Large intestine (tissue), 3 donors: ENCODE measurements at regions not wholly inside any gene's neighbourhood (a gene's known extent, or its start where the extent isn't known, plus 50 kb on each side); places are given as distances from the start of the nearest gene placed in this dataset.

Experiments used
- DNase-seq, 2 donors: peaks; one replicate each; pipeline versions ENCODE4 v3.0.0 to v3.0.0-alpha.2; 2013
- H3K27ac ChIP-seq: one replicate; pipeline ENCODE4 v1.5.1; 2013; ENCODE audit warnings: low read length
- H3K27me3 ChIP-seq: 2 replicates; pipeline ENCODE4 v1.6.1; 2013; ENCODE audit warnings: low read length; ENCODE audit not compliant: control insufficient read depth, insufficient read depth
- H3K36me3 ChIP-seq: 2 replicates; pipeline ENCODE4 v1.6.1; 2013; ENCODE audit warnings: low read length; ENCODE audit not compliant: control insufficient read depth, insufficient read depth
- H3K4me1 ChIP-seq: one replicate; pipeline ENCODE4 v1.6.1; 2013; ENCODE audit warnings: low read length; ENCODE audit not compliant: control insufficient read depth, insufficient read depth
- H3K4me3 ChIP-seq: one replicate; pipeline ENCODE4 v1.5.1; 2013; ENCODE audit warnings: low read length
- H3K9me3 ChIP-seq: one replicate; pipeline ENCODE4 v1.6.1; 2013; ENCODE audit warnings: mild to moderate bottlenecking, low read depth, low read length, moderate library complexity; ENCODE audit not compliant: control insufficient read depth
- WGBS: methylation state at CpG from one replicate; pipeline ENCODE4 v1.1.5; 2013; ENCODE audit warnings: low lambda C conversion rate; ENCODE audit not compliant: insufficient coverage; 5-methylcytosine and 5-hydroxymethylcytosine counted together

- no CpG with 5 or more reads among the region's 5 CpGs for WGBS
- Histone ChIP-seq H3K4me3 (no peak overlapping the region), H3K4me1 (peaks cover 17% of the 10 kb centered on the region), H3K9me3 (no peaks in the 10 kb centered on the region), H3K27ac (no peak overlapping the region), H3K27me3 (no peaks in the 10 kb centered on the region), H3K36me3 (no peaks in the 10 kb centered on the region)
- DNase-seq = no peak
Measured at GRCh38 chr22:26842103-26842502, 184.7 kb downstream of the MIAT start.

- Histone ChIP-seq H3K27me3 (no peaks in the 10 kb centered on the region), H3K4me3 (no peak overlapping the region), H3K4me1 (no peaks in the 10 kb centered on the region), H3K27ac (no peak overlapping the region), H3K36me3 (no peaks in the 10 kb centered on the region), H3K9me3 (no peaks in the 10 kb centered on the region)
- no peak for DNase-seq
- no CpG with 5 or more reads among the region's 10 CpGs for WGBS
Measured at GRCh38 chr22:26845021-26845743, 187.8 kb downstream of the MIAT start.

GRCh38 chr22:26846076-26846475, 188.7 kb downstream of the MIAT start:
- no peaks in the 10 kb centered on the region for H3K4me1 ChIP-seq
- no peaks in the 10 kb centered on the region for H3K27me3 ChIP-seq

GRCh38 chr22:26846645-26847044, 189.3 kb downstream of the MIAT start:
- Histone ChIP-seq H3K27ac (no peak overlapping the region), H3K4me3 (no peak overlapping the region), H3K27me3 (no peaks in the 10 kb centered on the region), H3K4me1 (no peaks in the 10 kb centered on the region), H3K36me3 (no peaks in the 10 kb centered on the region), H3K9me3 (no peaks in the 10 kb centered on the region)
- no peak for DNase-seq
- 80% methylated on average over 1 of the region's 2 CpGs for WGBS

More at GRCh38 chr22:26846076-26846475, 188.7 kb downstream of the MIAT start:
- no peak overlapping the region for H3K4me3 ChIP-seq
- H3K27ac ChIP-seq = no peak overlapping the region
- no peaks in the 10 kb centered on the region for H3K9me3 ChIP-seq
- DNase-seq = no peak
- WGBS = 83% methylated on average over 1 of the region's 1 CpG
- H3K36me3 ChIP-seq = no peaks in the 10 kb centered on the region

GRCh38 chr22:26847046-26847445, 189.7 kb downstream of the MIAT start:
- no peaks in the 10 kb centered on the region for H3K4me1 ChIP-seq
- no peak for DNase-seq
- H3K4me3 ChIP-seq = no peak overlapping the region
- no peak overlapping the region for H3K27ac ChIP-seq
- H3K9me3 ChIP-seq = no peaks in the 10 kb centered on the region
- H3K36me3 ChIP-seq = no peaks in the 10 kb centered on the region
- H3K27me3 ChIP-seq = no peaks in the 10 kb centered on the region
- 89% methylated on average over 1 of the region's 5 CpGs for WGBS

DNA sequence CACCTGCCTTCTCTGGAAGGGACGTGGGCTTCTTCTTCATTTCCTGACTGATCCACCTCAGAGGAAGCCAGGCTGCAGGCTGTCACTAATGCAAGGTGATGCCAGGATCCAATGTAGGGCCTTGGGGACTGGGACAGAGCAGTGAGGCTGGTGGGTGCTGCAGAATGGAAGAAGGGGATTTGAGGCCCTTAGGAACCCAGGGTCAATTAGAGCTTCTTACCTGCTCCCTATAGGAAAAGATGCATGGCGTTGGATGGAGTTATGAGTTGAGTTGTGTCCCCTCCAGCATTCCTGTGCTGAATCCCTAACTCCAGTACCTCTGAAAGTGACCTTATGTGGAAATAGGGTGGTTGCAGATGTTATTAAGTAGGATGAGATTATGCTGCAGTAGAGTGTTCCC, 190.4 kb downstream of the MIAT start:
- DNase-seq = no peak
- Histone ChIP-seq H3K27ac (no peak overlapping the region), H3K4me1 (no peaks in the 10 kb centered on the region), H3K9me3 (no peaks in the 10 kb centered on the region), H3K4me3 (no peak overlapping the region), H3K36me3 (no peaks in the 10 kb centered on the region), H3K27me3 (no peaks in the 10 kb centered on the region)
- WGBS = no CpG with 5 or more reads among the region's 2 CpGs

DNA sequence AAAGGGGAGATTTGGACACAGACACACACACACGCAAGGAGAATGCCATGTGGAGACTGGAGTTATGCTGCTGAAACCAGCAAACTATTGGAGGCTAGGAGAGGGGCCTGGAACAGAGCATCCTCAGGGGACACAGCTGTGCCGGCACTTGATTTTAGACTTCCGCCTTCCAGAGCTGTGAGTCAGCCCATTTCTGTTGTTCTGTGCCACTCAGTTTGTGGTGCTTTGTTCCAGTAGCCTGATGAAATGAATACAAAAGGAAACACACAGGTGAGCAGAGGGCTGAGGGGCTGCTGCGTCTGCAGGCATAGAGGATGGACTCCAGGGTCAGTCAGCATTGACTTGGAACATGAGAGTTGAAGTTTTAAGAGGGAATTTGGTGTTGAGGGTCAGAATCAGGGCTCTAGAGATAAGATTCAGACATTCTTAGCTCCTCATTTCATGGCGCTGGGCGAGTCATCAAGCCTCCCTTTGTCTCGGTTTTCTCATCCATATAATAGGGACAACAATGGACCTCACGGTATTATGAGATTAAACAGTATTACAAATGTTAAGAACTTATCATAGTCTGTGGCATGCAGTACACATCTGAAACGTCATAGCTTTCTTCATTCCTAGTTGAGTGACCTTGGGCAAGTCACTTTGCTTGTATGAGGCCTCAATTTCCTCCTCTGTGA, 191.0 kb downstream of the MIAT start:
- no peak overlapping the region for H3K4me3 ChIP-seq
- H3K27me3 ChIP-seq = no peaks in the 10 kb centered on the region
- WGBS = no CpG with 5 or more reads among the region's 9 CpGs
- no peaks in the 10 kb centered on the region for H3K4me1 ChIP-seq
- no peaks in the 10 kb centered on the region for H3K36me3 ChIP-seq
- H3K27ac ChIP-seq = no peak overlapping the region
- DNase-seq = no peak
- no peaks in the 10 kb centered on the region for H3K9me3 ChIP-seq

DNA sequence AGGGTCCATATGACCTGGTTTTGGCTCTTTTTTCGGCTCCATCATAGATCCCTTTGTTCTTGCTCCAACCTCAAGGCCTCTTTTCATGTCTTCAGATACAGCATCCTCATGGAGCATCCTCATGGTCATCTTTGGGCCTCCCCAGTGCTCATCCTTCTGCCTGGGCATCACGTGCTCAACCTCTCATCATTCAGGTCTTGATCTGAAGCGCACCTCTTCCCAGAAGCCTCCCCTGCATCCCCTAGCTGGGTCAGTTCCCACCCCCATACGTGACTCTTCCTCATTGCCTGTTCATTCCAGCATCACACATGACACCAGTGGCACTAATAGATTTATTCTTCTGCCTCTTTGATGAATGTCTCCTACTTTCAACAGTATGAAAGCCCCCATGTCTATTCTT, 192.2 kb downstream of the MIAT start:
- Histone ChIP-seq H3K36me3 (no peaks in the 10 kb centered on the region), H3K27ac (no peak overlapping the region), H3K4me1 (no peaks in the 10 kb centered on the region), H3K9me3 (no peaks in the 10 kb centered on the region), H3K4me3 (no peak overlapping the region), H3K27me3 (no peaks in the 10 kb centered on the region)
- DNase-seq = no peak
- WGBS = 100% methylated on average over 1 of the region's 4 CpGs

DNA sequence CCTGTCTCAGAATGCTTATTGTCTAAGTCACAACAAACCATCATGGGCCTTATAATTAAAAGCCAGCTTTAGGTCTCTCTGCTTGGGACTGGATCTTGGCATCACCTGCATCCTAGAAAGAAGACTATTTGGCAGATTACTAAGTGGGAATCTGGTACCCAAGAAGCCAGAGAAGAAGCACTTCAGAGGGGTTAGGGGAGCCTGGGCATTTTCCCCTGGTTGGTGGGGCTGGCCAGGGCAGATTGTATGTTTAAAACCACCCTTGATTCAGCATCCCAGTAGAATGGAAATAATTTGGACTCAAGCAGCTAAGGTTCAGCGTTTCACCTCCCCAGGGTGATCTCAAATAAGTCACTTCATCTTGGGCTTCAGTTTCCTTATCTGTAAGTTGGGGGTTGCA, 193.7 kb downstream of the MIAT start:
- no CpG with 5 or more reads among the region's 1 CpG for WGBS

GRCh38 chr22:26852176-26852575, 194.8 kb downstream of the MIAT start:
- Histone ChIP-seq H3K27ac (no peak overlapping the region), H3K27me3 (no peaks in the 10 kb centered on the region), H3K9me3 (no peaks in the 10 kb centered on the region), H3K4me1 (no peaks in the 10 kb centered on the region), H3K4me3 (no peak overlapping the region), H3K36me3 (no peaks in the 10 kb centered on the region)
- no peak for DNase-seq
- no CpG with 5 or more reads among the region's 6 CpGs for WGBS

More for the DNA sequence above, 193.7 kb downstream of the MIAT start:
- Histone ChIP-seq H3K4me1 (no peaks in the 10 kb centered on the region), H3K27me3 (no peaks in the 10 kb centered on the region), H3K27ac (no peak overlapping the region), H3K9me3 (no peaks in the 10 kb centered on the region), H3K4me3 (no peak overlapping the region), H3K36me3 (no peaks in the 10 kb centered on the region)
- no peak for DNase-seq

GRCh38 chr22:26853071-26853470, 195.7 kb downstream of the MIAT start:
- DNase-seq = no peak
- Histone ChIP-seq H3K36me3 (no peaks in the 10 kb centered on the region), H3K4me3 (no peak overlapping the region), H3K9me3 (no peaks in the 10 kb centered on the region), H3K27me3 (no peaks in the 10 kb centered on the region), H3K4me1 (no peaks in the 10 kb centered on the region), H3K27ac (no peak overlapping the region)
- 83% methylated on average over 1 of the region's 4 CpGs for WGBS
